Right atrium auricular region (tissue), 2 donors: ENCODE measurements at regions not wholly inside any gene's neighbourhood (a gene's known extent, or its start where the extent isn't known, plus 50 kb on each side); places are given as distances from the start of the nearest gene placed in this dataset.

Experiments used
- DNase-seq: peaks from one replicate; pipeline ENCODE4 v3.0.0-alpha.2; 2019; ENCODE audit warnings: low spot score
- H3K27ac ChIP-seq, 2 donors: fragments of 200-600 bp; sonication (generic); 1 replicate in 1 of 2; 2 replicates in 1 of 2; pipeline ENCODE4 v1.5.1; 2016 to 2019
- H3K27me3 ChIP-seq, 2 donors: fragments of 200-600 bp; sonication (generic); one replicate each; pipeline versions ENCODE4 v1.5.1 to v1.6.0; 2017 to 2019
- H3K36me3 ChIP-seq: fragments of 200-600 bp; sonication (generic); one replicate; pipeline ENCODE4 v1.5.1; 2016
- H3K4me1 ChIP-seq, 2 donors: fragments of 200-600 bp; sonication (generic); one replicate each; pipeline versions ENCODE4 v1.5.1 to v1.6.0; 2017 to 2019
- H3K4me3 ChIP-seq, 2 donors: fragments of 200-600 bp; sonication (generic); 1 replicate in 1 of 2; 2 replicates in 1 of 2; pipeline ENCODE4 v1.5.1; 2017 to 2019; ENCODE audit warnings: mild to moderate bottlenecking in 1 of 2, moderate library complexity in 1 of 2
- H3K9me3 ChIP-seq, 2 donors: fragments of 200-600 bp; sonication (generic); one replicate each; pipeline ENCODE4 v1.5.1; 2019
- TF ChIP-seq, protein P1 (sequence below), 2 donors: fragments of 200-600 bp; sonication (generic); IDR thresholded peaks; one replicate each; pipeline ENCODE4 v1.5.1; 2019; ENCODE audit warnings: antibody characterized with exemption in 2 of 2

DNA sequence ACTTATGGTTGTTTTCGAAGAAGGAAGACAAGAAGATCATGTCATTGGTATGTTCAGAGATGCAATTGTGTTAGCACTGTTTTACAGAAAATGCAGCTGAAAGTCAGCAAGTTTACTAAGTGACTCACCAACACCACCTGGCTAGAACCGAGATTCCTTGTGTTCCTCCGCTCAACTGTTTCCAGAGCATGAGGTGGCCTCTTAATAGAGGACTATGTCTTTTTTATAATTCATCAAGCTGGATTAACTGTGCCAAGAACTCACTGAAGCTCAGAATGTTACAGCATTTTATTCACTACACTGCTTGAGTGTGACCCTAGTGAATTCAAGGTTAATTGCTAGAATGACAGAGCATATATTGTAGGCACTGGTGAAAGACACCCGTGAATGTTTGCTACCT lies 1573.5 kb upstream of the TENM3 start:
- Histone ChIP-seq H3K4me3 (no peak overlapping the region), H3K27ac (no peak overlapping the region), H3K4me1 (no peaks in the 10 kb centered on the region), H3K9me3 (no peaks in the 10 kb centered on the region), H3K36me3 (no peaks in the 10 kb centered on the region), H3K27me3 (no peaks in the 10 kb centered on the region)
- TF ChIP-seq, protein P1, sequence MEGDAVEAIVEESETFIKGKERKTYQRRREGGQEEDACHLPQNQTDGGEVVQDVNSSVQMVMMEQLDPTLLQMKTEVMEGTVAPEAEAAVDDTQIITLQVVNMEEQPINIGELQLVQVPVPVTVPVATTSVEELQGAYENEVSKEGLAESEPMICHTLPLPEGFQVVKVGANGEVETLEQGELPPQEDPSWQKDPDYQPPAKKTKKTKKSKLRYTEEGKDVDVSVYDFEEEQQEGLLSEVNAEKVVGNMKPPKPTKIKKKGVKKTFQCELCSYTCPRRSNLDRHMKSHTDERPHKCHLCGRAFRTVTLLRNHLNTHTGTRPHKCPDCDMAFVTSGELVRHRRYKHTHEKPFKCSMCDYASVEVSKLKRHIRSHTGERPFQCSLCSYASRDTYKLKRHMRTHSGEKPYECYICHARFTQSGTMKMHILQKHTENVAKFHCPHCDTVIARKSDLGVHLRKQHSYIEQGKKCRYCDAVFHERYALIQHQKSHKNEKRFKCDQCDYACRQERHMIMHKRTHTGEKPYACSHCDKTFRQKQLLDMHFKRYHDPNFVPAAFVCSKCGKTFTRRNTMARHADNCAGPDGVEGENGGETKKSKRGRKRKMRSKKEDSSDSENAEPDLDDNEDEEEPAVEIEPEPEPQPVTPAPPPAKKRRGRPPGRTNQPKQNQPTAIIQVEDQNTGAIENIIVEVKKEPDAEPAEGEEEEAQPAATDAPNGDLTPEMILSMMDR (IDR thresholded peaks at IDR 0.05): no peak
- no peak for DNase-seq

- TF ChIP-seq, protein P1 (IDR thresholded peaks at IDR 0.05): no peak
- Histone ChIP-seq H3K4me1 (no peaks in the 10 kb centered on the region), H3K36me3 (no peaks in the 10 kb centered on the region), H3K4me3 (no peak overlapping the region), H3K27ac (no peak overlapping the region), H3K9me3 (no peaks in the 10 kb centered on the region), H3K27me3 (no peaks in the 10 kb centered on the region)
- no peak for DNase-seq
These were observed 1568.4 kb upstream of the TENM3 start for GRCh38 chr4:180674619-180675358.

DNA sequence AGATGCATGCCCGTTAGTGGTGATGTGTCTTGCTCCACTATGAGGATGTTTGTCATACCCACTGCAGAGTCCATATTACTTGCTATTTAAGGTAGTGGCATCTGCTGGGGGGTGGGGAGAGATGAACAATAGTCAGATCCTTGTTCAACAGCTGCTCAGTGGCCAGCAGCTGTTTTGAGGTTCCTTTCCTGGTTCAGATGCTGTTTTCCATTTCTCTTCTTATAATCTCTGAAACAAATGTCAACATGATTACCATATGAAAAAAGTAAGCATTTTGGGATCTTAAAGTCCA lies 1567.9 kb upstream of the TENM3 start:
- no peaks in the 10 kb centered on the region for H3K27me3 ChIP-seq
- no peak for DNase-seq
- TF ChIP-seq, protein P1 (IDR thresholded peaks at IDR 0.05): no peak
- H3K36me3 ChIP-seq: no peaks in the 10 kb centered on the region
- H3K4me1 ChIP-seq: no peaks in the 10 kb centered on the region
- no peak overlapping the region for H3K4me3 ChIP-seq
- H3K9me3 ChIP-seq: no peaks in the 10 kb centered on the region
- H3K27ac ChIP-seq: no peak overlapping the region

DNA sequence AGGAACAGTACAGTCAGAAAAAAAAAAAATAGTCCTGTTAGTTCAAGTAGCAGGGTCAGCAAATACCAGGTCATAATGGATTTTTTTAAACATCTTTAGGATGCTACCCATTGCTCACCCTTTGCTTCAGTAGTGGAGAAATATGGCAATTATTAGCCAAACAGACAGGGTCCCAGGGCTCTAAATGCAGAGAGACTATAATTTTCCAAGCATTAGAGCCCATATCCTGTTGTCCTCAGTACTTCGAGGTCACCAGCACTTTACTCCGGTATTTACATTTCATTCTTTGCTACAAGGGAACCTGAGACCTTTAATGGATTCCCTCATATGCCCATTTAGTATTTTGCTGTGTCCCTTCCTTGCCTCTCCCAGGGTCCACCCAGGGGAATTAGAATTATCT lies 1562.9 kb upstream of the TENM3 start:
- Histone ChIP-seq H3K27ac (no peak overlapping the region), H3K36me3 (no peaks in the 10 kb centered on the region), H3K4me3 (no peak overlapping the region), H3K27me3 (no peaks in the 10 kb centered on the region), H3K9me3 (no peaks in the 10 kb centered on the region), H3K4me1 (no peaks in the 10 kb centered on the region)
- no peak for DNase-seq
- TF ChIP-seq, protein P1 (IDR thresholded peaks at IDR 0.05): no peak

- no peaks in the 10 kb centered on the region for H3K9me3 ChIP-seq
- no peak overlapping the region for H3K4me3 ChIP-seq
- H3K27ac ChIP-seq: no peak overlapping the region
- H3K36me3 ChIP-seq: no peaks in the 10 kb centered on the region
- no peaks in the 10 kb centered on the region for H3K27me3 ChIP-seq
- H3K4me1 ChIP-seq: no peaks in the 10 kb centered on the region
- DNase-seq: no peak
- TF ChIP-seq, protein P1 (IDR thresholded peaks at IDR 0.05): no peak
These were observed 1560.4 kb upstream of the TENM3 start for GRCh38 chr4:180682776-180683175.

DNA sequence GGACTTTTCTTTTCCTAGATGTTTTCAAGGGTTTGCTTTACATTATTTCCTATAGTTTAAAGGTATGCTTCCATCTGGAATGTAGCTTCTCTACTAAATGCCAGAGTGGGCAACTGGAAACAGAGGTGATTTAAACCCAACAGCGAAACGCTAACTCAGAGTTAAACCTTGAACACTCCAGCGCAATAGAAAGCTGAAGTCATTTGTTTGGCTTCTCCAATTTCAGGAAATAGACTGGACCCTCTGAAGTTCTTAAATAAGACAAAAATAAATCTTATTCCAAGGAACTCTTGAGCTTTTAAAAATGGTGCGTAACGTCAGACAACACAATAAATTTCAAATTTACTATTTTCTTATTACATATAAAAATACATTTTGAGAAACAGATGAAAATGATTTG lies 1560.0 kb upstream of the TENM3 start:
- Histone ChIP-seq H3K4me3 (no peak overlapping the region), H3K27ac (no peak overlapping the region), H3K4me1 (no peaks in the 10 kb centered on the region), H3K27me3 (no peaks in the 10 kb centered on the region), H3K9me3 (no peaks in the 10 kb centered on the region), H3K36me3 (no peaks in the 10 kb centered on the region)
- TF ChIP-seq, protein P1 (IDR thresholded peaks at IDR 0.05): no peak
- no peak for DNase-seq
